ENCODE measurements at regions not wholly inside any gene's neighbourhood (a gene's known extent, or its start where the extent isn't known, plus 50 kb on each side); places are given as distances from the start of the nearest gene placed in this dataset.

DNA sequence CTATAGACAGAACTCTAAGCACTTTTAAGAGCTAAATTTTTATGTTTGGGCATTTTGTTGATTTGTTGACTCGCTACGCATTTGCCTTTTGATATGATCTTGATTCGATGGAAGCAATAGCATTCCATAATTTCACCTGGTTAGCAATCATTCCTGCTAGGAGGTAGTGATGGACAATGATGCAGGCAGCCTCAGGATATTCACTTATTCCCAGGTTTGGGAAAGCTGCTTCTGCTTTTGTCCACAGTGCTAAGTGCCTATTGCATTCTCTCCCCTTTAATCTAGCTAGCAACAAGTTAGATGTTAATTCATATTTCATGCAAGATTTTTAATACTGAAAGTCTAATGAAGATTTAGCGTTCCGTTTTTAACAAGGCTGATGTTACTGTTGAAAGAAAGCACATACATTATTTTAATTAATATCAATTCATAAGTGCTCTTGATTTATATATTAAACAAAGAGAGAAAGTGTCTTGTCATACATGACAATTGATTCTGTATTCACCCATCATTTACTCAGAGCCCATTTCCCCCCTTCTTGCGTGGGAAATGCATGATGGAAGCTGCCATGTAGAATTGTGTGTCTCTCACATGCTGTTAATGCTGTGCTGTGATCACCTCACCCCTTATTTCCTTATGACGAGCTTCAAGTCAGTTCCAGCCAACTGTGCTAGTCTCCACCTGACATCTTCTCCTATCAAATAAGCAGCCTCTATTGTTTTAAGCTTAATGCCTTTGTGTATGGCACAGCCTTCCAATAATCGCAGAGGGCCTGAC, 53.0 kb upstream of the TMCO5A start:
- H3K9me3 ChIP-seq, result no peaks in the 10 kb centered on the region
- TF ChIP-seq, protein P1, sequence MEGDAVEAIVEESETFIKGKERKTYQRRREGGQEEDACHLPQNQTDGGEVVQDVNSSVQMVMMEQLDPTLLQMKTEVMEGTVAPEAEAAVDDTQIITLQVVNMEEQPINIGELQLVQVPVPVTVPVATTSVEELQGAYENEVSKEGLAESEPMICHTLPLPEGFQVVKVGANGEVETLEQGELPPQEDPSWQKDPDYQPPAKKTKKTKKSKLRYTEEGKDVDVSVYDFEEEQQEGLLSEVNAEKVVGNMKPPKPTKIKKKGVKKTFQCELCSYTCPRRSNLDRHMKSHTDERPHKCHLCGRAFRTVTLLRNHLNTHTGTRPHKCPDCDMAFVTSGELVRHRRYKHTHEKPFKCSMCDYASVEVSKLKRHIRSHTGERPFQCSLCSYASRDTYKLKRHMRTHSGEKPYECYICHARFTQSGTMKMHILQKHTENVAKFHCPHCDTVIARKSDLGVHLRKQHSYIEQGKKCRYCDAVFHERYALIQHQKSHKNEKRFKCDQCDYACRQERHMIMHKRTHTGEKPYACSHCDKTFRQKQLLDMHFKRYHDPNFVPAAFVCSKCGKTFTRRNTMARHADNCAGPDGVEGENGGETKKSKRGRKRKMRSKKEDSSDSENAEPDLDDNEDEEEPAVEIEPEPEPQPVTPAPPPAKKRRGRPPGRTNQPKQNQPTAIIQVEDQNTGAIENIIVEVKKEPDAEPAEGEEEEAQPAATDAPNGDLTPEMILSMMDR (IDR thresholded peaks at IDR 0.05), result no peak
- no peak overlapping the region for H3K27ac ChIP-seq
- H3K4me3 ChIP-seq, result no peak overlapping the region
- H3K27me3 ChIP-seq (replicated peaks; ENCODE audit: insufficient read depth), result no peaks in the 10 kb centered on the region
- no peak for ATAC-seq (ENCODE audit: insufficient number of reproducible peaks, low FRiP score, low read depth)
- no peaks in the 10 kb centered on the region for H3K36me3 ChIP-seq
- DNase-seq (ENCODE audit: low spot score), result no peak
- peaks cover 0 to 17% of the 10 kb centered on the region in 2 donors for H3K4me1 ChIP-seq (ENCODE audit: control insufficient read depth in 1 of 2, low read depth in 2 of 2)

DNA sequence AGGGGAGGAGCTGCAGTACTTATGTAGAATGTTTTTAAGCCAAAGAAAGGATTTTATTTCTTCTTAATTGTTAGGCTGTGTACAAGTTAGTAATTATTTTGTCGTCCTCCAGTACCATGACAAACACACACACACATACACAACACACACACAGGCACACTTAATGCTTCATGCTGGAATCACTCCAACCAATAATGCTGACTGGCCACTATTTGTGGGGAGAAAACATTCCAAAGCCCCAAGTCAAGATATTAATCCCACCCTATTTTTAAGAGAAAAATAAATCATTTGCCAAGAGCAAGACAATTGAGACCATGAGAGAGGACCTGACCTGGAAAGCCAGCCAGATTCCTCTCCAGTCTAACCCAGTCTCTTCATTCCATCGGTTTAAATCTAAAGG, 51.8 kb upstream of the TMCO5A start:
- no peak for ATAC-seq (ENCODE audit: insufficient number of reproducible peaks, low FRiP score, low read depth)
- peaks cover 0 to 12% of the 10 kb centered on the region in 2 donors for H3K4me1 ChIP-seq (ENCODE audit: control insufficient read depth in 1 of 2, low read depth in 2 of 2)
- no peaks in the 10 kb centered on the region for H3K9me3 ChIP-seq
- H3K27ac ChIP-seq, result no peak overlapping the region
- H3K4me3 ChIP-seq, result no peak overlapping the region
- H3K36me3 ChIP-seq, result no peaks in the 10 kb centered on the region
- no peaks in the 10 kb centered on the region for H3K27me3 ChIP-seq (replicated peaks; ENCODE audit: insufficient read depth)
- TF ChIP-seq, protein P1 (IDR thresholded peaks at IDR 0.05), result no peak
- DNase-seq (ENCODE audit: low spot score), result no peak
